ENCODE measurements at regions not wholly inside any gene's neighbourhood (a gene's known extent, or its start where the extent isn't known, plus 50 kb on each side); places are given as distances from the start of the nearest gene placed in this dataset.

GRCh38 chr13:97726664-97727280, 226.7 kb upstream of the IPO5 start:
- intact Hi-C loops (cut with DNase I): no loop called here
- no peak for TF ChIP-seq CTCF (IDR thresholded peaks at IDR 0.05; ENCODE audit: borderline replicate concordance, extremely low read depth, insufficient read depth)

GRCh38 chr13:97727991-97728390, 225.5 kb upstream of the IPO5 start:
- H3K9ac ChIP-seq (ENCODE audit: low read length in 3 of 3): no peak overlapping the region
- H3K4me3 ChIP-seq (ENCODE audit: low read length in 3 of 3): no peak overlapping the region
- no peaks in the 10 kb centered on the region for H3K36me3 ChIP-seq (ENCODE audit: control insufficient read depth in 2 of 3, insufficient read depth in 3 of 3, low read length in 3 of 3)
- H3K27me3 ChIP-seq (ENCODE audit: control insufficient read depth, insufficient read depth, low read length): no peaks in the 10 kb centered on the region
- no peak for DNase-seq
- no peak overlapping the region for H3K27ac ChIP-seq (ENCODE audit: low read depth in 2 of 2, low read length in 2 of 2)
- intact Hi-C loops (cut with DNase I): no loop called here
- FAIRE-seq: no peak
- no peaks in the 10 kb centered on the region for H3K9me3 ChIP-seq (ENCODE audit: control insufficient read depth in 2 of 3, insufficient read depth in 1 of 3, low read length in 3 of 3)
- TF ChIP-seq CTCF (IDR thresholded peaks at IDR 0.05; ENCODE audit: borderline replicate concordance, extremely low read depth, insufficient read depth): no peak
- no peaks in the 10 kb centered on the region for H3K4me1 ChIP-seq (ENCODE audit: control insufficient read depth in 2 of 3, insufficient read depth in 2 of 3, low read depth in 1 of 3, low read length in 3 of 3)

More at GRCh38 chr13:97726664-97727280, 226.7 kb upstream of the IPO5 start:
- Histone ChIP-seq H3K27ac (ENCODE audit: low read depth in 2 of 2, low read length in 2 of 2) (no peak overlapping the region), H3K9me3 (ENCODE audit: control insufficient read depth in 2 of 3, insufficient read depth in 1 of 3, low read length in 3 of 3) (no peaks in the 10 kb centered on the region), H3K27me3 (ENCODE audit: control insufficient read depth, insufficient read depth, low read length) (no peaks in the 10 kb centered on the region), H3K9ac (ENCODE audit: low read length in 3 of 3) (no peak overlapping the region), H3K36me3 (ENCODE audit: control insufficient read depth in 2 of 3, insufficient read depth in 3 of 3, low read length in 3 of 3) (no peaks in the 10 kb centered on the region), H3K4me1 (ENCODE audit: control insufficient read depth in 2 of 3, insufficient read depth in 2 of 3, low read depth in 1 of 3, low read length in 3 of 3) (no peaks in the 10 kb centered on the region), H3K4me3 (ENCODE audit: low read length in 3 of 3) (no peak overlapping the region)
- DNase-seq: no peak
- FAIRE-seq: no peak

GRCh38 chr13:97736436-97736835, 217.0 kb upstream of the IPO5 start:
- intact Hi-C loops (cut with DNase I): no loop called here
- H3K27ac ChIP-seq (ENCODE audit: low read depth in 2 of 2, low read length in 2 of 2): no peak overlapping the region
- H3K36me3 ChIP-seq (ENCODE audit: control insufficient read depth in 2 of 3, insufficient read depth in 3 of 3, low read length in 3 of 3): no peaks in the 10 kb centered on the region
- no peaks in the 10 kb centered on the region for H3K27me3 ChIP-seq (ENCODE audit: control insufficient read depth, insufficient read depth, low read length)
- H3K9ac ChIP-seq (ENCODE audit: low read length in 3 of 3): no peak overlapping the region
- no peak overlapping the region for H3K4me3 ChIP-seq (ENCODE audit: low read length in 3 of 3)
- no peaks in the 10 kb centered on the region for H3K4me1 ChIP-seq (ENCODE audit: control insufficient read depth in 2 of 3, insufficient read depth in 2 of 3, low read depth in 1 of 3, low read length in 3 of 3)
- DNase-seq (no peak), FAIRE-seq (no peak)
- no peaks in the 10 kb centered on the region for H3K9me3 ChIP-seq (ENCODE audit: control insufficient read depth in 2 of 3, insufficient read depth in 1 of 3, low read length in 3 of 3)
- TF ChIP-seq CTCF (IDR thresholded peaks at IDR 0.05; ENCODE audit: borderline replicate concordance, extremely low read depth, insufficient read depth): no peak

GRCh38 chr13:97742084-97742483, 211.4 kb upstream of the IPO5 start:
- H3K27ac ChIP-seq (ENCODE audit: low read depth in 2 of 2, low read length in 2 of 2): no peak overlapping the region
- H3K36me3 ChIP-seq (ENCODE audit: control insufficient read depth in 2 of 3, insufficient read depth in 3 of 3, low read length in 3 of 3): no peaks in the 10 kb centered on the region
- H3K9me3 ChIP-seq (ENCODE audit: control insufficient read depth in 2 of 3, insufficient read depth in 1 of 3, low read length in 3 of 3): no peaks in the 10 kb centered on the region
- no peak overlapping the region for H3K9ac ChIP-seq (ENCODE audit: low read length in 3 of 3)
- H3K27me3 ChIP-seq (ENCODE audit: control insufficient read depth, insufficient read depth, low read length): no peaks in the 10 kb centered on the region
- DNase-seq (no peak), FAIRE-seq (no peak)
- no peaks in the 10 kb centered on the region for H3K4me1 ChIP-seq (ENCODE audit: control insufficient read depth in 2 of 3, insufficient read depth in 2 of 3, low read depth in 1 of 3, low read length in 3 of 3)
- no peak overlapping the region for H3K4me3 ChIP-seq (ENCODE audit: low read length in 3 of 3)
- TF ChIP-seq CTCF (IDR thresholded peaks at IDR 0.05; ENCODE audit: borderline replicate concordance, extremely low read depth, insufficient read depth): no peak
- intact Hi-C loops (cut with DNase I): no loop called here

Data from kidney (tissue), 13 donors.